Suprapubic skin (tissue), 4 donors: ENCODE measurements at regions not wholly inside any gene's neighbourhood (a gene's known extent, or its start where the extent isn't known, plus 50 kb on each side); places are given as distances from the start of the nearest gene placed in this dataset.

Source experiments
- DNase-seq, 2 donors: peaks; one replicate each; pipeline ENCODE4 v3.0.0-alpha.2; 2019; ENCODE audit warnings: low spot score in 2 of 2
- H3K27ac ChIP-seq: fragments of 200-600 bp; sonication (generic); one replicate; pipeline ENCODE4 v1.5.1; 2019
- H3K27me3 ChIP-seq: fragments of 200-600 bp; sonication (generic); one replicate; pipeline ENCODE4 v1.5.1; 2019
- H3K36me3 ChIP-seq: fragments of 200-600 bp; sonication (generic); one replicate; pipeline ENCODE4 v1.5.1; 2019
- H3K4me1 ChIP-seq: fragments of 200-600 bp; sonication (generic); one replicate; pipeline ENCODE4 v1.5.1; 2019
- H3K4me3 ChIP-seq: fragments of 200-600 bp; sonication (generic); one replicate; pipeline ENCODE4 v1.5.1; 2019; ENCODE audit warnings: mild to moderate bottlenecking
- H3K9me3 ChIP-seq: fragments of 200-600 bp; sonication (generic); one replicate; pipeline ENCODE4 v1.5.1; 2019
- EP300 ChIP-seq: sonication (generic); formaldehyde crosslinking; IDR thresholded peaks from one replicate; pipeline ENCODE4 v1.6.1; 2017; ENCODE audit warnings: antibody characterized with exemption
- POLR2A ChIP-seq, 2 donors: fragments of 450-650 bp; IDR thresholded peaks; one replicate each; pipeline ENCODE4 v1.6.1; 2017; ENCODE audit warnings: antibody characterized with exemption in 2 of 2, mild to moderate bottlenecking in 2 of 2, moderate library complexity in 2 of 2
- POLR2AphosphoS5 ChIP-seq, 3 donors: sonication (generic); formaldehyde crosslinking; IDR thresholded peaks; one replicate each; pipeline ENCODE4 v1.6.1; 2017; ENCODE audit warnings: antibody characterized with exemption in 3 of 3
- WGBS: methylation state at CpG from one replicate; pipeline ENCODE4 v1.1.5; 2018; 5-methylcytosine and 5-hydroxymethylcytosine counted together
- TF ChIP-seq, protein P1 (sequence below), 2 donors: fragments of 200-600 bp in 1 of 2; fragments of 450-650 bp in 1 of 2; sonication (generic) in 1 of 2; IDR thresholded peaks; one replicate each; pipeline ENCODE4 v1.5.1; 2016 to 2019; ENCODE audit warnings: antibody characterized with exemption in 2 of 2, mild to moderate bottlenecking in 1 of 2, moderate library complexity in 1 of 2

DNA sequence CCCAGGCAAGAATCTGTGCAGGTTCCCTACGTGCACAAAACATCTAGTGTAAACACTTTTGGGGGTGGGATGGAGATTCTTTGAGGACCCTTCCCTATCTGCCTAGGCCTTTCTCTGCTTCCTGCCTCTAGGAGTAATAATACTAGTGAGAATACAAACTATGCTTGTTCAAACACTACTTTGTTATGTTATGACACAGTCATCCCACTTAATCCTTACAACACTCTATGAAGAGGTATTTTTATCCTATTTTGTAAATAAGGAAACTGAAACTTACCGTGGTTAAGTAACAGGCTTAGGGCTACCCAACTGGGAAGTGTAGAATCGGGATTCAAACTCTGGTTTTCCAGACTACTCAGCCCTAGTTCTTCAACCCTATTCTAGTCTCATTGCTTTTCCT lies 96.5 kb downstream of the KCNA5 start:
- 75% methylated on average over 3 of the region's 3 CpGs for WGBS
- no peak for DNase-seq
- H3K27me3 ChIP-seq: peaks cover 4% of the 10 kb centered on the region
- H3K27ac ChIP-seq: no peak overlapping the region
- no peaks in the 10 kb centered on the region for H3K36me3 ChIP-seq
- H3K4me3 ChIP-seq: no peak overlapping the region
- H3K4me1 ChIP-seq: peaks cover 2% of the 10 kb centered on the region
- H3K9me3 ChIP-seq: no peaks in the 10 kb centered on the region
- TF ChIP-seq POLR2A (IDR thresholded peaks at IDR 0.05) (no peak), POLR2AphosphoS5 (IDR thresholded peaks at IDR 0.05) (no peak), EP300 (no peak)
- TF ChIP-seq, protein P1, sequence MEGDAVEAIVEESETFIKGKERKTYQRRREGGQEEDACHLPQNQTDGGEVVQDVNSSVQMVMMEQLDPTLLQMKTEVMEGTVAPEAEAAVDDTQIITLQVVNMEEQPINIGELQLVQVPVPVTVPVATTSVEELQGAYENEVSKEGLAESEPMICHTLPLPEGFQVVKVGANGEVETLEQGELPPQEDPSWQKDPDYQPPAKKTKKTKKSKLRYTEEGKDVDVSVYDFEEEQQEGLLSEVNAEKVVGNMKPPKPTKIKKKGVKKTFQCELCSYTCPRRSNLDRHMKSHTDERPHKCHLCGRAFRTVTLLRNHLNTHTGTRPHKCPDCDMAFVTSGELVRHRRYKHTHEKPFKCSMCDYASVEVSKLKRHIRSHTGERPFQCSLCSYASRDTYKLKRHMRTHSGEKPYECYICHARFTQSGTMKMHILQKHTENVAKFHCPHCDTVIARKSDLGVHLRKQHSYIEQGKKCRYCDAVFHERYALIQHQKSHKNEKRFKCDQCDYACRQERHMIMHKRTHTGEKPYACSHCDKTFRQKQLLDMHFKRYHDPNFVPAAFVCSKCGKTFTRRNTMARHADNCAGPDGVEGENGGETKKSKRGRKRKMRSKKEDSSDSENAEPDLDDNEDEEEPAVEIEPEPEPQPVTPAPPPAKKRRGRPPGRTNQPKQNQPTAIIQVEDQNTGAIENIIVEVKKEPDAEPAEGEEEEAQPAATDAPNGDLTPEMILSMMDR (IDR thresholded peaks at IDR 0.05): no peak

DNA sequence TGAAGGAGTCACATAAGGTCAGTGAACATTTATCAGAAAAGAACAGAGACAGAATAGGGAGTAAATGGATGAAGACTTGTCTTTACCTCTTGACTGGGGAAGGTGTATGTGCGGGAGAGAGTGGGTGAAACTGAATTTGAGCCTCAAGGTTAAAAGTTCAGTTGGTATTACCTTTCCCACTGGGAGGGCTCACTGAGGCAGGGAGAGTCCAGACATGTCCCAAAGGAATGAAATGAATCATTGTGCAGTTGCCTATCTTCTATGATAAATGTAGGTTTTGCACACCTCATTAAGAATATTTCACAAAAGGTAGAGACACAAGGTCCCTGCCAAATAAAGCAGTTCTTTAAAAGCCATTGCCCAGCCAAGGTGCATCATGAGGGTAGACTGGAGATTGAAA lies 105.2 kb downstream of the KCNA5 start:
- no peak overlapping the region for H3K4me3 ChIP-seq
- TF ChIP-seq POLR2AphosphoS5 (IDR thresholded peaks at IDR 0.05) (no peak), EP300 (no peak), POLR2A (IDR thresholded peaks at IDR 0.05) (no peak)
- TF ChIP-seq, protein P1 (IDR thresholded peaks at IDR 0.05): no peak
- H3K36me3 ChIP-seq: no peaks in the 10 kb centered on the region
- H3K27ac ChIP-seq: no peak overlapping the region
- H3K9me3 ChIP-seq: no peaks in the 10 kb centered on the region
- WGBS: 79% methylated on average over 1 of the region's 1 CpG
- no peaks in the 10 kb centered on the region for H3K4me1 ChIP-seq
- no peak for DNase-seq
- H3K27me3 ChIP-seq: peaks cover 14% of the 10 kb centered on the region

DNA sequence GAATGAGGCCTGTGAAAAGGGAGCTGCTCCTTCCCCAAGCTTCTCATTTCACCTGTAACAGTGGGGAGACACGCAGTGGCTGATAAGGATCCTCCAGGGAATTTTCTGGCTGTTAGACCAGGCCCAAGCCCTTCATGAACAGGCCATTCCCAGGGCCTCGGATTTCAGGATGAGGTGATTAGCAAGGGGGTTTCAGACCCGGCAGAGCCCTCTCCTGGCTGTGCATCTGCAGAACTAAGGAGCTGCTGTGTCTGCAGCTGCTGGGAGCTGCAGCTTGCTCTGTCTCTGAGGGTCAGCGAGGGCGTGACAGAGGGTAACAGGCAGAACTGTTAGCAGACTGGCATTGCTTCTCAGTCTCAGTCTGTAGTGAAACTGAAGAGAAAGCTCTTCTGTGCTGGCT lies 110.4 kb downstream of the KCNA5 start:
- Histone ChIP-seq H3K9me3 (no peaks in the 10 kb centered on the region), H3K36me3 (no peaks in the 10 kb centered on the region), H3K4me1 (no peaks in the 10 kb centered on the region), H3K4me3 (no peak overlapping the region), H3K27ac (no peak overlapping the region), H3K27me3 (peaks cover 11% of the 10 kb centered on the region)
- no peak for DNase-seq
- TF ChIP-seq POLR2A (IDR thresholded peaks at IDR 0.05) (no peak), POLR2AphosphoS5 (IDR thresholded peaks at IDR 0.05) (no peak), EP300 (no peak)
- TF ChIP-seq, protein P1 (IDR thresholded peaks at IDR 0.05): no peak
- WGBS: 76% methylated on average over 4 of the region's 5 CpGs

DNA sequence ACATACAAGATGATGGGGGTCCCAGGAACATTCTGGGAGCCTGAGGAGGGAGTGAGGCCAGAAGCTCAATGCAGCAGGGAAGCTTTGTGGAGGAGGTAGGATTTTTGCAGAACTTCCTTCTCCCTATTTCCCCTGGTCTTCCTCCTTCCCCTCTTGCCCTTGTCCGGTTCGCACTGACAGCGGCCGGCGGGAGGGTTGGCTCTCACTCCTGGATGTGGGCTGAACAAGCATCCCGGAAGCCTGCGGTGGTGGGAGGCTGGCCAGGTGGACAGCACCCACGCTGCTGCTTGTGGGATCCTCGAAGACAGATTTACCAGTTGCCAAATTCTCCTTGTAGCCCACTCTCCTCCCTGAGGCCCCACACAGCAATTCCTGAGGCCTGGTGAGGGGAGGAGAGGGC lies 112.2 kb downstream of the KCNA5 start:
- no peak for DNase-seq
- 74% methylated on average over 9 of the region's 9 CpGs for WGBS
- no peak overlapping the region for H3K27ac ChIP-seq
- H3K9me3 ChIP-seq: no peaks in the 10 kb centered on the region
- peaks cover 11% of the 10 kb centered on the region for H3K27me3 ChIP-seq
- TF ChIP-seq EP300: no peak
- TF ChIP-seq POLR2A (IDR thresholded peaks at IDR 0.05): no peak
- TF ChIP-seq POLR2AphosphoS5 (IDR thresholded peaks at IDR 0.05): no peak
- TF ChIP-seq, protein P1 (IDR thresholded peaks at IDR 0.05): no peak
- no peak overlapping the region for H3K4me3 ChIP-seq
- no peaks in the 10 kb centered on the region for H3K36me3 ChIP-seq
- no peaks in the 10 kb centered on the region for H3K4me1 ChIP-seq

DNA sequence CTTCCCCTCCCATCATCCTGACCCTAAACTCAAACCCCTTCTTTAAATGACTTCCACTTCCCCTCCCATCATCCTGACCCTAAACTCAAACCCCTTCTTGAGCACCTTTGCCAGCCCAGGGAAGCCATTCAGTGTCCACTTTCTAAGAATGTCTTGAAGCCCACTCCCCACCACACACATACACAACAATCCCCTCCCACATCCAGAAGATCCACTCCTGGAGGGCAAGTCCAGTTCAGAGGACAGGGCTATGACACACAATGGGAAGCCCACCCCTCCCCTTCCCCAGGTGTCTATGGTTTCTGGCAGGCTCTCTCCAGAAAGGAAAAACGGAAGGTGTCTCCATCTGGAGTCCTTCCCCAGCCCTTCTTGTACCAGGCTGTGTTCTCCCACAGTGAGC lies 117.1 kb downstream of the KCNA5 start:
- H3K9me3 ChIP-seq: no peaks in the 10 kb centered on the region
- peaks cover 18% of the 10 kb centered on the region for H3K27me3 ChIP-seq
- H3K36me3 ChIP-seq: no peaks in the 10 kb centered on the region
- no peaks in the 10 kb centered on the region for H3K4me1 ChIP-seq
- TF ChIP-seq EP300 (no peak), POLR2AphosphoS5 (IDR thresholded peaks at IDR 0.05) (no peak), POLR2A (IDR thresholded peaks at IDR 0.05) (no peak)
- TF ChIP-seq, protein P1 (IDR thresholded peaks at IDR 0.05): no peak
- DNase-seq: no peak
- H3K4me3 ChIP-seq: no peak overlapping the region
- WGBS: 75% methylated on average over 1 of the region's 1 CpG
- no peak overlapping the region for H3K27ac ChIP-seq
